Loucy (cell line): ENCODE measurements at regions not wholly inside any gene's neighbourhood (a gene's known extent, or its start where the extent isn't known, plus 50 kb on each side); places are given as distances from the start of the nearest gene placed in this dataset.

Experiments
- EZH2phosphoT487 ChIP-seq: fragments of 200-600 bp; IDR thresholded peaks from 2 replicates; pipeline ENCODE4 v1.6.1; 2018; ENCODE audit warnings: antibody characterized with exemption, mild to moderate bottlenecking, moderate library complexity, borderline replicate concordance
- TF ChIP-seq, protein P1 (sequence below): fragments of 200-600 bp; sonication (generic); conservative IDR thresholded peaks from 2 replicates; pipeline ENCODE4 v1.5.1; 2014; ENCODE audit warnings: mild to moderate bottlenecking, antibody characterized with exemption, low read length

DNA sequence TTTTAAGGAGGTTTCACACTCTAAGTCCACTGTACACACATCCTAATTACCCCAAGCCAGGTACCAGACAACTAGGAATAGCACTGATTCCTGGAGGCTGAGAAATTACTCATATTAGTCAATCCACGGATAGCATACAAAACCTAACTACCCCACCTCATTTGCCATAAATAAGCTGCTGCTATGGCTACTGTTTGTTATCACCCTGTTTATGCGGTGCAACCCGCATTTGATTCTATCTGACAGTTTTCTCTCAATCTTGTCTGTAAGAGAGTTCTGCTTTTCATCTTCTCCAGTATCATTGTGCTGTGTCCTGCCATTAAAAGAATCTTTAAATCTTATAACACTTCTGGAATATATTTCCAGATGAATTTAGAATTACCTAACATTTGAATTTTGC lies 1496.5 kb downstream of the PLA2G4A start:
- TF ChIP-seq, protein P1, sequence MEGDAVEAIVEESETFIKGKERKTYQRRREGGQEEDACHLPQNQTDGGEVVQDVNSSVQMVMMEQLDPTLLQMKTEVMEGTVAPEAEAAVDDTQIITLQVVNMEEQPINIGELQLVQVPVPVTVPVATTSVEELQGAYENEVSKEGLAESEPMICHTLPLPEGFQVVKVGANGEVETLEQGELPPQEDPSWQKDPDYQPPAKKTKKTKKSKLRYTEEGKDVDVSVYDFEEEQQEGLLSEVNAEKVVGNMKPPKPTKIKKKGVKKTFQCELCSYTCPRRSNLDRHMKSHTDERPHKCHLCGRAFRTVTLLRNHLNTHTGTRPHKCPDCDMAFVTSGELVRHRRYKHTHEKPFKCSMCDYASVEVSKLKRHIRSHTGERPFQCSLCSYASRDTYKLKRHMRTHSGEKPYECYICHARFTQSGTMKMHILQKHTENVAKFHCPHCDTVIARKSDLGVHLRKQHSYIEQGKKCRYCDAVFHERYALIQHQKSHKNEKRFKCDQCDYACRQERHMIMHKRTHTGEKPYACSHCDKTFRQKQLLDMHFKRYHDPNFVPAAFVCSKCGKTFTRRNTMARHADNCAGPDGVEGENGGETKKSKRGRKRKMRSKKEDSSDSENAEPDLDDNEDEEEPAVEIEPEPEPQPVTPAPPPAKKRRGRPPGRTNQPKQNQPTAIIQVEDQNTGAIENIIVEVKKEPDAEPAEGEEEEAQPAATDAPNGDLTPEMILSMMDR: no peak
- TF ChIP-seq EZH2phosphoT487: no peak
